ENCODE measurements at regions not wholly inside any gene's neighbourhood (a gene's known extent, or its start where the extent isn't known, plus 50 kb on each side); places are given as distances from the start of the nearest gene placed in this dataset.

DNA sequence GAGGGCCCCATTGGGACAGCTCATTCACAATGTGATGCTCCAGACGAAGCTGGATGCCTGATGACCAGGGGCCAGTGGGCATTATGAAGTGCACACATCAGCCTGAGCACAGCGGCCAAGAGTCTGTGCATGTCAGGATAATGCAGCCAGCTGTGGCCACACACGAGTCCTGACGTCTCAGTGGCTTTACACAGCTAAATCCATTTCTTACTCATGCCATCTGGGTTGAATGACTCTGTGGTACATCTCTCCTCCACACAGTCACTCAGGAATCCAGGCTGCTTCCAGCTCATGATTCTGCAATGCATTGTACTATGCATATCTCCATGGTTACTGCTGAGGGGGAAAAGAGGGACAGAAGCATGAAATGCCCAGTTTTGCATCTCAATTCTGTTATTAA is 123.6 kb downstream of the PRLHR start:
- TF ChIP-seq, protein P1, sequence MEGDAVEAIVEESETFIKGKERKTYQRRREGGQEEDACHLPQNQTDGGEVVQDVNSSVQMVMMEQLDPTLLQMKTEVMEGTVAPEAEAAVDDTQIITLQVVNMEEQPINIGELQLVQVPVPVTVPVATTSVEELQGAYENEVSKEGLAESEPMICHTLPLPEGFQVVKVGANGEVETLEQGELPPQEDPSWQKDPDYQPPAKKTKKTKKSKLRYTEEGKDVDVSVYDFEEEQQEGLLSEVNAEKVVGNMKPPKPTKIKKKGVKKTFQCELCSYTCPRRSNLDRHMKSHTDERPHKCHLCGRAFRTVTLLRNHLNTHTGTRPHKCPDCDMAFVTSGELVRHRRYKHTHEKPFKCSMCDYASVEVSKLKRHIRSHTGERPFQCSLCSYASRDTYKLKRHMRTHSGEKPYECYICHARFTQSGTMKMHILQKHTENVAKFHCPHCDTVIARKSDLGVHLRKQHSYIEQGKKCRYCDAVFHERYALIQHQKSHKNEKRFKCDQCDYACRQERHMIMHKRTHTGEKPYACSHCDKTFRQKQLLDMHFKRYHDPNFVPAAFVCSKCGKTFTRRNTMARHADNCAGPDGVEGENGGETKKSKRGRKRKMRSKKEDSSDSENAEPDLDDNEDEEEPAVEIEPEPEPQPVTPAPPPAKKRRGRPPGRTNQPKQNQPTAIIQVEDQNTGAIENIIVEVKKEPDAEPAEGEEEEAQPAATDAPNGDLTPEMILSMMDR (IDR thresholded peaks at IDR 0.05) = no peak
- TF ChIP-seq POLR2A (IDR thresholded peaks at IDR 0.05) = no peak
- H3K4me1 ChIP-seq = no peaks in the 10 kb centered on the region
- H3K36me3 ChIP-seq (ENCODE audit: low read depth, missing control alignments) = no peaks in the 10 kb centered on the region
- H3K4me3 ChIP-seq = no peak overlapping the region
- 91 to 94% methylated on average over 4 of the region's 4 CpGs for WGBS, 2 donors
- no peaks in the 10 kb centered on the region for H3K9me3 ChIP-seq
- intact Hi-C loops (cut with DNase I; ENCODE audit: low total_unique reads) = no loop called here
- no peaks in the 10 kb centered on the region for H3K27me3 ChIP-seq
- H3K27ac ChIP-seq = no peak overlapping the region
- DNase-seq = no peak

DNA sequence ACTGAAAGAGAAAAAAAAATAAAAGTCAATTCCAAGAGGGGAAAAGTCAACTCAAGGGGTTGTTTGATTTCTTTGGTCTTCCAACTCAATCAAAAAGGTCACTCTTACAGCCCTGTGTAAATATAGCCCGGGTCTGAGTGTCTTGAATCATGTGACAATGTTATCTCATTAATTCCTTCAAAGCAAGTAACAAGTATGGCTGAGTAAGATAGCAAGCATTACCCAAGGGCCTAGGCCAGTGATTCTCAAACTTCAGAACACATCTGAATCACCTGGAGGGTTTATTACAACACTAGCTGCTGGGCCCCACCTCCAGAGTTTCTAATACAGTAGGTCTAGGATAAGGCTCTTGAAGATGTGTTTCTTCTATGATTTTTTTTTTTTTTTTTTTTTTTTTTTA is 125.0 kb downstream of the PRLHR start:
- TF ChIP-seq, protein P1 (IDR thresholded peaks at IDR 0.05) = no peak
- no peak for TF ChIP-seq POLR2A (IDR thresholded peaks at IDR 0.05)
- 33 to 34% methylated on average over 1 of the region's 1 CpG for WGBS, 2 donors
- Histone ChIP-seq H3K4me1 (no peaks in the 10 kb centered on the region), H3K4me3 (no peak overlapping the region), H3K36me3 (ENCODE audit: low read depth, missing control alignments) (no peaks in the 10 kb centered on the region), H3K9me3 (no peaks in the 10 kb centered on the region), H3K27ac (no peak overlapping the region), H3K27me3 (no peaks in the 10 kb centered on the region)
- no peak for DNase-seq
- intact Hi-C loops (cut with DNase I; ENCODE audit: low total_unique reads) = no loop called here

DNA sequence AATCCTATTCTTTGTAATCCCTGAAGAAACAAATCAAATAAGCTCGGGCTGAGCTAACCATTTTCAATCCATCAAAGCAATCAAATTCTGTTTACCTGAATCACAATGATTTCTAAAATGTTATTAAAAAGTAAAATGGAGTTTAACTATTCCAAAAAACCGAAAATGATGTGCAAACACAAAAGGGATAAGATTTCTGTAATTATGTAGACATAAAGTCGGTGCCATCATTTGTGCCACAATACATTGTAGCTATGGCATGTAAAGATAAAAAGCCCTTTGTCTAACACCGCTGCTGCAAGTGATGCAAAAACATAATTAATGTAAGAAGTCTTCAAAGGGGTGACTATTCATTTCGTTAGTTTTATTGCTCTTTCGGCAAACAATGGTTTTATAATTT is 125.1 kb upstream of the FAM204A start:
- H3K4me3 ChIP-seq = no peak overlapping the region
- H3K9me3 ChIP-seq = no peaks in the 10 kb centered on the region
- no peaks in the 10 kb centered on the region for H3K36me3 ChIP-seq (ENCODE audit: low read depth, missing control alignments)
- intact Hi-C loops (cut with DNase I; ENCODE audit: low total_unique reads) = no loop called here
- H3K4me1 ChIP-seq = no peaks in the 10 kb centered on the region
- TF ChIP-seq, protein P1 (IDR thresholded peaks at IDR 0.05) = no peak
- no peak for TF ChIP-seq POLR2A (IDR thresholded peaks at IDR 0.05)
- DNase-seq = no peak
- no peaks in the 10 kb centered on the region for H3K27me3 ChIP-seq
- H3K27ac ChIP-seq = no peak overlapping the region
- 61 to 66% methylated on average over 6 of the region's 6 CpGs for whole genome bisulfite sequencing, 2 donors

DNA sequence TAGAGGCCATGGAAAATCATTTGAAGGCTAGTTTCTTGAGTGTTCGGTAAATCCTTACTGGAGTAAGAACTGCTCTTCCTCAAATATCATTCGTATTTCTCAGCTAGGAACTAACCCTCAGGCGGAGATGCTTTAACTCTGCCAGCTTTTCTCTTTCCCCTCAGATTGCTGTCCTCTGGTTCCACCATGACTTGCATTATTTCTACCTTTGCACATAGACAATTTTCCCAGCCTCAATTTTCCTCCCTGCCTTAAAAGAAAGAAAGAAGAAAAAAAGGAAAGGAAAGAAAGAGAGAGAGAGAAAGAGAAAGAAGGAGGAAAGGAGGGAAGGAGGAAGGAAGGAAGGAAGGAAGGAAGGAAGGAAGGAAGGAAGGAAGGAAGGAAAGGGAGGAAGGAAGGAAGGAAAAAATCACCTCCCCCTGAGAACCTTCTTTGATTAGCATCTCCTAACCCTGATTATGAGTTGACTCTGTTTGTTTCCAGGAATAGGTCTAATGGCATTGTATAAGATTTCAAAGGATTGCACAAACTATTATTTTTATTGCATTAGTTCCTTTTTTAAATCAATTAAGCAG is 123.3 kb upstream of the FAM204A start:
- TF ChIP-seq, protein P1 (IDR thresholded peaks at IDR 0.05) = no peak
- no peak for TF ChIP-seq POLR2A (IDR thresholded peaks at IDR 0.05)
- Histone ChIP-seq H3K4me1 (no peaks in the 10 kb centered on the region), H3K27me3 (no peaks in the 10 kb centered on the region), H3K27ac (no peak overlapping the region), H3K9me3 (no peaks in the 10 kb centered on the region), H3K36me3 (ENCODE audit: low read depth, missing control alignments) (no peaks in the 10 kb centered on the region), H3K4me3 (no peak overlapping the region)
- WGBS, 2 donors = 88 to 89% methylated on average over 3 of the region's 3 CpGs
- intact Hi-C loops (cut with DNase I; ENCODE audit: low total_unique reads) = no loop called here
- no peak for DNase-seq

DNA sequence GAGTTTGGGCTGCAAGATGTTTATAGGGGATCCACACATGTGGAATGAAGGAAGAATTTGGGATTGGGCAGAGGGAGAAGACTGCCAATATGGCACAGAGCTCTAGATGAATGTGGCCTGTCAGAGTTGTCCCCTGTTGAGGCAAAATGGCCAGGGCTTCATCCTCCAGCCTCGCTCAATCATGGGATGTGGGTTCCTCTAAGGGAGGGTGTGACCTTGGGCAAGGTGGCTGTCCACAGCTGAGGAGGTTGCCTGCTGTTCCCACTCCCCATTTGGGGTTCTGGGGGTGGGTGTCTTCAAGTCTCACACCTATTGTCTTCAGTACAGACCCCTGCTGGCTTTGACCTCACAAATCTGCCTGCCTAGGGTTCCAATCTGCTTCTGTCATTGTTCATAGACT is 121.6 kb upstream of the FAM204A start:
- no peaks in the 10 kb centered on the region for H3K9me3 ChIP-seq
- no peak for DNase-seq
- 81 to 88% methylated on average over 1 of the region's 1 CpG for whole genome bisulfite sequencing, 2 donors
- no peaks in the 10 kb centered on the region for H3K27me3 ChIP-seq
- H3K27ac ChIP-seq = no peak overlapping the region
- intact Hi-C loops (cut with DNase I; ENCODE audit: low total_unique reads) = no loop called here
- no peak for TF ChIP-seq POLR2A (IDR thresholded peaks at IDR 0.05)
- TF ChIP-seq, protein P1 (IDR thresholded peaks at IDR 0.05) = no peak
- no peaks in the 10 kb centered on the region for H3K4me1 ChIP-seq
- H3K4me3 ChIP-seq = no peak overlapping the region
- no peaks in the 10 kb centered on the region for H3K36me3 ChIP-seq (ENCODE audit: low read depth, missing control alignments)
